ENCODE measurements at regions not wholly inside any gene's neighbourhood (a gene's known extent, or its start where the extent isn't known, plus 50 kb on each side); places are given as distances from the start of the nearest gene placed in this dataset.

DNA sequence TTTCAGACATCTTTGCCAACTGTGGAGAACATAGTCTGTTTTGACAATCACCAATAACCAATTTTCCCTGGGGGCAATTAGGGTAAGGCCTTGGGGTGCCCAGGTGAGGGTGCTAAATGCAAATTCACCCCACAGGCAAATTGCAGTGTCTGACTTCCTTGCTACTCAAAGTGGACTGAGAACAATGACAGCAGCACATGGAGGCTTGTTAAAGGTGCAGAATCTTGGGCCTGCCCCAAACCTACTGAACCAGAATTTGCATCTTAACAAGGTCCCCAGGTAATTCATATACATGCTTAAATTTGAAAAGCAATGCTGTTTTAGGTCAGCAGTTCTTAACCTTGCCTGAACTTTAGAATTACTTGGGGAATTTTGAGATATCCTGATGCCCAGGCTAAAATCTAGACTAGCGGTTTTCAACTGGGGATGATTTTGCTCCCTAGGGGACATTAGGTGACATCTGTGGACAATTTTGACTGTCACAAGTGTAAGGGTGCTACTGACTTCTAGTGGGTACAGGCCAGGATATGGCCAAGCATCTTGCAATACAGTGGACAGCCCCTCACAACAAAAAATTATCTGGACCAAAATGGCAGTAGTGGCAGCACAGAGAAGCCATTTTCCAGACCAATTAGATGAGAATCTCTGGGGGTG, 80.2 kb upstream of the GCFC2 start:
- TF ChIP-seq, protein P1, sequence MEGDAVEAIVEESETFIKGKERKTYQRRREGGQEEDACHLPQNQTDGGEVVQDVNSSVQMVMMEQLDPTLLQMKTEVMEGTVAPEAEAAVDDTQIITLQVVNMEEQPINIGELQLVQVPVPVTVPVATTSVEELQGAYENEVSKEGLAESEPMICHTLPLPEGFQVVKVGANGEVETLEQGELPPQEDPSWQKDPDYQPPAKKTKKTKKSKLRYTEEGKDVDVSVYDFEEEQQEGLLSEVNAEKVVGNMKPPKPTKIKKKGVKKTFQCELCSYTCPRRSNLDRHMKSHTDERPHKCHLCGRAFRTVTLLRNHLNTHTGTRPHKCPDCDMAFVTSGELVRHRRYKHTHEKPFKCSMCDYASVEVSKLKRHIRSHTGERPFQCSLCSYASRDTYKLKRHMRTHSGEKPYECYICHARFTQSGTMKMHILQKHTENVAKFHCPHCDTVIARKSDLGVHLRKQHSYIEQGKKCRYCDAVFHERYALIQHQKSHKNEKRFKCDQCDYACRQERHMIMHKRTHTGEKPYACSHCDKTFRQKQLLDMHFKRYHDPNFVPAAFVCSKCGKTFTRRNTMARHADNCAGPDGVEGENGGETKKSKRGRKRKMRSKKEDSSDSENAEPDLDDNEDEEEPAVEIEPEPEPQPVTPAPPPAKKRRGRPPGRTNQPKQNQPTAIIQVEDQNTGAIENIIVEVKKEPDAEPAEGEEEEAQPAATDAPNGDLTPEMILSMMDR (IDR thresholded peaks at IDR 0.05; ENCODE audit: low read length), result no peak
- TF ChIP-seq EZH2phosphoT487 (IDR thresholded peaks at IDR 0.05; ENCODE audit: low read length), result no peak
- no peak for TF ChIP-seq EZH2 (optimal IDR thresholded peaks at IDR 0.05; ENCODE audit: low read depth, low read length)
- no peaks in the 10 kb centered on the region for H3K79me2 ChIP-seq (ENCODE audit: low read length)
- H3K4me2 ChIP-seq (ENCODE audit: low read depth, low read length), result no peak overlapping the region
- H4K20me1 ChIP-seq (ENCODE audit: insufficient read depth, low read length), result no peaks in the 10 kb centered on the region
- H3K27me3 ChIP-seq (replicated peaks; ENCODE audit: insufficient read depth, low read length), result no peaks in the 10 kb centered on the region
- no peaks in the 10 kb centered on the region for H3F3A ChIP-seq (ENCODE audit: insufficient read depth, low read length)
- H3K9me3 ChIP-seq (replicated peaks; ENCODE audit: insufficient read depth, low read length), result no peaks in the 10 kb centered on the region
- no peak overlapping the region for H3K4me3 ChIP-seq (ENCODE audit: low read length)
- H3K36me3 ChIP-seq (replicated peaks; ENCODE audit: insufficient read depth, low read length), result no peaks in the 10 kb centered on the region
- H3K9ac ChIP-seq (ENCODE audit: low read length), result no peak overlapping the region
- H3K4me1 ChIP-seq (ENCODE audit: low read length), result no peaks in the 10 kb centered on the region
- no peak overlapping the region for H2AFZ ChIP-seq (ENCODE audit: low read length)
- H3K27ac ChIP-seq (ENCODE audit: low read length), result no peak overlapping the region
- no peaks in the 10 kb centered on the region for H3K9me2 ChIP-seq (replicated peaks; ENCODE audit: insufficient read depth, low read length)
- no peak for DNase-seq

GRCh38 chr2:75790121-75790813, 79.6 kb upstream of the GCFC2 start:
- no peaks in the 10 kb centered on the region for H4K20me1 ChIP-seq (ENCODE audit: insufficient read depth, low read length)
- H3K36me3 ChIP-seq (replicated peaks; ENCODE audit: insufficient read depth, low read length), result no peaks in the 10 kb centered on the region
- no peaks in the 10 kb centered on the region for H3K4me1 ChIP-seq (ENCODE audit: low read length)
- H3K27me3 ChIP-seq (replicated peaks; ENCODE audit: insufficient read depth, low read length), result no peaks in the 10 kb centered on the region
- no peak for DNase-seq
- H3K4me3 ChIP-seq (ENCODE audit: low read length), result no peak overlapping the region
- H3K79me2 ChIP-seq (ENCODE audit: low read length), result no peaks in the 10 kb centered on the region
- H3K4me2 ChIP-seq (ENCODE audit: low read depth, low read length), result no peak overlapping the region
- no peak overlapping the region for H2AFZ ChIP-seq (ENCODE audit: low read length)
- no peak overlapping the region for H3K9ac ChIP-seq (ENCODE audit: low read length)
- H3K27ac ChIP-seq (ENCODE audit: low read length), result no peak overlapping the region
- H3K9me3 ChIP-seq (replicated peaks; ENCODE audit: insufficient read depth, low read length), result no peaks in the 10 kb centered on the region
- no peaks in the 10 kb centered on the region for H3K9me2 ChIP-seq (replicated peaks; ENCODE audit: insufficient read depth, low read length)
- TF ChIP-seq EZH2phosphoT487 (IDR thresholded peaks at IDR 0.05; ENCODE audit: low read length) (no peak), EZH2 (optimal IDR thresholded peaks at IDR 0.05; ENCODE audit: low read depth, low read length) (no peak)
- no peaks in the 10 kb centered on the region for H3F3A ChIP-seq (ENCODE audit: insufficient read depth, low read length)

DNA sequence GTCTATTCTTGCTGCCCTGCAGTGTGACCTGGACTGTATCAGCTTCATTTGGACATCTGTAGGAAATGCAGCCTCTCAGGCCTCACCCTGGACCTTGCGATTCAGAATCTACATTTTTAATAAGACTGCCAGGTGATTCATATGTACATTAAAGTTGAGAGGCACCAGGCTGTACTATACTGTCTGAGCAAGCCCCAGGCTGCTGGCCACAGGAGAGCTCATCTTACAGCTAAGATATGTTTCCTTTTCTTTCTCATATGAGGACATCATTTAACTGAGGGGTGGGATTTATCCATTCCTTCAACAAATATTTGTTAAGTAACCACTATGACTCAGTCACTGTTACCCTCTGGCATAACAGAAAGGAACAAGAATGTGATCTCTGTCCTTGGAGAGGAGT, 78.2 kb upstream of the GCFC2 start:
- no peak overlapping the region for H3K9ac ChIP-seq (ENCODE audit: low read length)
- no peaks in the 10 kb centered on the region for H3K36me3 ChIP-seq (replicated peaks; ENCODE audit: insufficient read depth, low read length)
- no peak overlapping the region for H3K4me2 ChIP-seq (ENCODE audit: low read depth, low read length)
- no peak for DNase-seq
- no peak overlapping the region for H3K4me3 ChIP-seq (ENCODE audit: low read length)
- no peaks in the 10 kb centered on the region for H3K9me2 ChIP-seq (replicated peaks; ENCODE audit: insufficient read depth, low read length)
- no peaks in the 10 kb centered on the region for H3K9me3 ChIP-seq (replicated peaks; ENCODE audit: insufficient read depth, low read length)
- no peak overlapping the region for H3K27ac ChIP-seq (ENCODE audit: low read length)
- H2AFZ ChIP-seq (ENCODE audit: low read length), result no peak overlapping the region
- no peaks in the 10 kb centered on the region for H3K79me2 ChIP-seq (ENCODE audit: low read length)
- no peaks in the 10 kb centered on the region for H4K20me1 ChIP-seq (ENCODE audit: insufficient read depth, low read length)
- H3K4me1 ChIP-seq (ENCODE audit: low read length), result no peaks in the 10 kb centered on the region
- H3K27me3 ChIP-seq (replicated peaks; ENCODE audit: insufficient read depth, low read length), result no peaks in the 10 kb centered on the region
- no peaks in the 10 kb centered on the region for H3F3A ChIP-seq (ENCODE audit: insufficient read depth, low read length)
- TF ChIP-seq EZH2 (optimal IDR thresholded peaks at IDR 0.05; ENCODE audit: low read depth, low read length), result no peak
- no peak for TF ChIP-seq EZH2phosphoT487 (IDR thresholded peaks at IDR 0.05; ENCODE audit: low read length)
- TF ChIP-seq, protein P1 (IDR thresholded peaks at IDR 0.05; ENCODE audit: low read length), result no peak

DNA sequence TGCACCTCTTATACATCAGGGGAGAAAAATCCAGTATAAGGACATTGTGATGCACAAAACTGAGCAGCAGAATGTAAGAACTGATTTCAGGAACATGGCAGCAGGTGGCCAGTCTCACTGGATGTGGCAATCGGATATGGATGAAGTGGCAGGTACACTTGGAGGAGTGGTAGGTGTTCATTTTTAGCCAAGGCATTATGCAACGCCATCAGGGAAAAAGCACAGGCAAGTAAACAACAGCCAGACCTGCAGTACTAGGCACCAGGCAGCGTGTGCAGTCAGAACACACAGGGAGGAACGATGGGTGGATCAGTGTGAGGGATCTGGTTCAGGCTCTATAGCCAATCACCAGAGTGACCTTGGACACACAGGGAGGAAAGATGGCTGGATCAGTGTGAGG, 77.4 kb upstream of the GCFC2 start:
- Histone ChIP-seq H3K4me3 (ENCODE audit: low read length) (no peak overlapping the region), H2AFZ (ENCODE audit: low read length) (0 out of 2 replicates have a peak overlapping the region, but pooled peaks have one; percentile 20), H3K79me2 (ENCODE audit: low read length) (no peaks in the 10 kb centered on the region), H3K27ac (ENCODE audit: low read length) (no peak overlapping the region), H4K20me1 (ENCODE audit: insufficient read depth, low read length) (no peaks in the 10 kb centered on the region), H3K4me2 (ENCODE audit: low read depth, low read length) (no peak overlapping the region), H3F3A (ENCODE audit: insufficient read depth, low read length) (no peaks in the 10 kb centered on the region), H3K27me3 (replicated peaks; ENCODE audit: insufficient read depth, low read length) (no peaks in the 10 kb centered on the region), H3K9me2 (replicated peaks; ENCODE audit: insufficient read depth, low read length) (no peaks in the 10 kb centered on the region), H3K4me1 (ENCODE audit: low read length) (no peaks in the 10 kb centered on the region), H3K9ac (ENCODE audit: low read length) (no peak overlapping the region), H3K9me3 (replicated peaks; ENCODE audit: insufficient read depth, low read length) (no peaks in the 10 kb centered on the region), H3K36me3 (replicated peaks; ENCODE audit: insufficient read depth, low read length) (no peaks in the 10 kb centered on the region)
- TF ChIP-seq, protein P1 (IDR thresholded peaks at IDR 0.05; ENCODE audit: low read length), result no peak
- TF ChIP-seq EZH2phosphoT487 (IDR thresholded peaks at IDR 0.05; ENCODE audit: low read length), result no peak
- TF ChIP-seq EZH2 (optimal IDR thresholded peaks at IDR 0.05; ENCODE audit: low read depth, low read length), result no peak
- DNase-seq, result no peak
